NCI-H2029 (cell line): ENCODE measurements at regions not wholly inside any gene's neighbourhood (a gene's known extent, or its start where the extent isn't known, plus 50 kb on each side); places are given as distances from the start of the nearest gene placed in this dataset.

Experiments used
- DNase-seq: peaks from one replicate; lab custom pipeline; 2025; lab: John Stamatoyannopoulos, UW

DNA sequence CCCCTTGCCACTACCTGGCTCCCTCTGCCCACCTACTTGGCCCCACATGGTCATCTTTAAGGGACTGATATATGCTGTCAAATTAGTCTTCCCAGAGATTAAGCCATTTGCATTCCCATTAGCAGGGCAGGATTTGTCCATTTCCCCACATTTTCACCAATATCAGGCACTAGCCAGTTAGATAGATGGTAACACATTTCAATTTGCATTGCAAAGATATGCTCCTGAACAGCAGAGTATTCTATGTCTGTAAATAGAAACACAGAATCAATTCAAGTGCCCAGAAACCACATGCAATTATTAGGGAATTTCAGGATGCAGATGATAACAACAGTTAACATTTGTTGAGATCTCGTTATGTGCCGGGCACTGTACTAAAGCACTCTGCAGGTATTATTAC is 92.6 kb upstream of the IL12B start:
- DNase-seq, result no peak

DNA sequence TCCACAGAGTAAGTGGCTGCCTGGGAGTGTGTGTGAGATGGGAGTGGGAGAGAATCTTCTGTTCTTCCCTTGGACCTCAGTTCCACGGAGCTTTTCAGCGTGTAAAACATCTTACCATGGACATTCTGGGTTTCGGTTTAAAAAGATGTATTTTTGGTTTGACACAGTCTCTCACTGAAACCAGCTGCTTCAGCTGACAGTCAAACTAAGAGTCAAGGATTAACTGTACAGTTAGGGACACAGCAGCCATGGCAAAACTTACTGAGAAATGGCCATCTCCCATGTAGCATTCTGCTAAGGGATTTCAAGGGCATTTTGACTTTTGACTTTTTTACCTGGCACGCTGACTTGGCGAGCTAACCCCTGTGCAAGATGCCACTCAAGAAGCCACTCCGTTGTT is 93.8 kb upstream of the IL12B start:
- DNase-seq, result no peak

GRCh38 chr5:159426694-159427093 is 96.4 kb upstream of the IL12B start:
- no peak for DNase-seq

DNA sequence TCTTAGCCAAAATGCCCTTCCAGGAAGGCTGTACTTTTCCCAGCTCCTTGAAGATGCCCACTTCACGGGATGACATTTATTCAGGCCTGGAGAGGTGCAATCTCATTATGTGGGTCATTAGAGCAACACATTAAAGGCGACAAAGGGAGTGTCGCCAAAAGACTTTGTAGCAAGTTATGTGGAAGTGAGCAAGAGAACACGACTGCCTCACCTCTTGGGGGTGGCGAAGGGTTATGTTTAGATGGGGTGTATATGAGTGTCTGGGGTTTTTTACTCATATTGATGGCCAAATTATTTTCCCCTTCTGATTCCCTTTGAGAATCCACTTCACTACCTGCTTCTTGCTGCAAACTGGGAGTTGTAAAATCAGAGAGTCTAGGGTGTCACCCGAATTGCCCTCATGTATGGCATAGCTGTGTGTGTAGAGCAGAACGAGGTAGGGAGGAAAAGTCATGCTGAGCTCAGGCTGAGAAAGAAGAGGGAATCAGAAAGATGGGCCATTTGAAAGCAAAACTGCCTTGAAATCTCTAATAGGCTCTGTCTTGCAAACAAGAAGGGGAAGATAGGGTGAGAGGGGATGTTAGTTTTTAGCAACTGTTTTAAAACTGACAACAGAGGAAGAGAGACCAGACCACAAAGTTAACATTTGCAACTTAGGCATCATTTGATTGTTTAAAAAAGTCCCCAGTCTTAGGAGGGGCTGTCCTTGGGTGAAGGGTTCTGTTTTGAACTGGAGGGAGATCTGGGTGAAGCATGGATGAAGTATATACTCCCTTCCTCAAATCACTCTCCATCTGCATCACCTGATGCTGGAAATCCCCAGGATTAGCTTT is 97.1 kb upstream of the IL12B start:
- no peak for DNase-seq

DNA sequence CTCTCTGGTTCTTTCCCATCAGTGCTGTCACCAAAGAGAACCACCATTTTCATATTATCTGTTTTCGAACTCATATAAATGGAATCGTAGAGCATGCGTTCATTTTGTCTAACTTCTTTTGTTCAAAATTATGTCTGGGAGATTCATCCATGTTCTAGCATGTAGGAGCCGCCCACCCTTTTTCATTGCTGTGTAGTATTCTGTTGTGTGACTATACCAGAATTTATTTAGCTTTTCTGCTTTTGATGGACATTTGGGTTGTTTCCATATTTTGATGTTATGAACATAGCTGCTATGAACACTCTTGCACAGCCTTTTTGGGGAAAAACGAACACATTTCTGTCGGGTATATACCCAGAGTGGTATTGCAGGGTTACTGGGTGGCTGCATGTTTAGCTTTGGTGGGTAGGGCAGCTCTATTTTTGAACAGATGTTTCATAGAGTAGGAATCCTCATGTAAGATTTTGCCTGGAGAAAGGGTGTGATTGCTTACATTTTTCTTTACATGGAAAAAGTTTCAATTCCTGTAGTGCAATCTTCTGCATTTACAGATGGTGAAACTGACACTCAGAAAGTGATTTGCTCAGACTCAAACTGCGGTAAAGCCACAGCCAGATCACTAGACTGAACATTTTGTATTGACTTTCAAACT is 100.2 kb upstream of the IL12B start:
- no peak for DNase-seq

- no peak for DNase-seq
These were observed 105.6 kb upstream of the IL12B start for GRCh38 chr5:159435855-159436254.

GRCh38 chr5:159438092-159438491 is 107.8 kb upstream of the IL12B start:
- DNase-seq, result no peak

DNA sequence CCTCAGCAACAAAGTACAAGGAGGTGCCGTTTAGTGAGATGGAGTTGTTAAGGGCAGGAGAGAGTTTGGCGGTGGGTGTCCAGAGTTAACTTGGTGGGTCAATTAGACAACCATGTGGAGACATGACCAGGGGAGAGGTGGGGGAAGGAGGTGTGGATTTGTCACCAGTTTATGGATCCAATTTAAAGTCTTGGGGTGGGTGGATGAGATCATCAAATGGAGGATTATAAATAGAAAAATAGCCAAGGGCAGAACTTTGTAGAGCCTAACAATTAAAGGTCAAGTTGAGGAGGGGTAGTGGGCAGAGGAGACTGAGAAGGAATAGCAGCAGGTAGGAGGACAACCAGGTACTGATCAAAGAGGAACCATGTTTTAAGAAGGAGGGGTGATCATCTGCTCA is 108.7 kb upstream of the IL12B start:
- DNase-seq, result no peak

- DNase-seq, result no peak
These were observed 109.9 kb upstream of the IL12B start for GRCh38 chr5:159440235-159440634.

DNA sequence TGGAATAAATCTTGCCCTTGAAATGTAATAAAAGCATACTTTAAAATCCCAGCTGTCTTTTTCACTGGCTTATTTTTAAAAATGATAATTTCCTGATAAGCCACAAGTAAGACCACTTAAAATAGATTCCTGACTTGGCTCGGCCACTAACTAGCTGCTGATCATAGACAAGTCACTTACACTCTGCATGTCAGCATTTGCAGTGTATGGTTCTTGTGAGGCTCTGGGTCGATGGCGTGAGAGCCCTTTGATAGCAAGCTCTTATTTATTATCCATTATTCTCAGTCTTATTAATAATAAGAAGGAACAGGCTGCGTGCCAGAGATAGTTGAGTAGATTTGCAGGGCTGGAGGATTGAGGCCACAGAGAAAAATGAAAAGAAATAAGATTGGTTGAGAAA is 110.7 kb upstream of the IL12B start:
- DNase-seq, result no peak

DNA sequence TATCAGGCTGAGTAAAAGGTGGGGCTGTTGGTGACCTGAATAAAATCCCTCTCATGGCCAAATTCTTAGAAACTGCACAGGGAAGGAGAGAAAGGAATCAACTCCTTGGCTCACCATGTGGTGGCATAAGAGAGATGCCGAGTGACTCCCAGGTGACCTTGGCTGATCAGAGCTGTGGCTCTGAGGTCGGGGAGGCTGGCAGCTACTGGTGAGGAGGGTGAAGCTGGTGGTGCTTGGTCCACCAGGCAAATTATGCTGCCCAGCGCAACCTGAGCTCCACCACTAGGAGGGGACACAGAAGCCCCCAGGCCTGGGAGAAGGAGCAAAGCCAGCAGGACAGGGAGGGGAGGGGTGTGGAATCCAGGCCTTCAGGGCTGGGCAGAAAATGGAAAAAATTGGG is 111.2 kb upstream of the IL12B start:
- no peak for DNase-seq

GRCh38 chr5:159442206-159442850 is 112.0 kb upstream of the IL12B start:
- DNase-seq, result no peak

- DNase-seq, result no peak
These were observed 114.3 kb upstream of the IL12B start for GRCh38 chr5:159444441-159445082.

- no peak for DNase-seq
These were observed 116.8 kb upstream of the IL12B start for GRCh38 chr5:159447116-159447515.

GRCh38 chr5:159448841-159449407 is 118.6 kb upstream of the IL12B start:
- no peak for DNase-seq

GRCh38 chr5:159449925-159450324 is 119.6 kb upstream of the IL12B start:
- DNase-seq, result no peak

DNA sequence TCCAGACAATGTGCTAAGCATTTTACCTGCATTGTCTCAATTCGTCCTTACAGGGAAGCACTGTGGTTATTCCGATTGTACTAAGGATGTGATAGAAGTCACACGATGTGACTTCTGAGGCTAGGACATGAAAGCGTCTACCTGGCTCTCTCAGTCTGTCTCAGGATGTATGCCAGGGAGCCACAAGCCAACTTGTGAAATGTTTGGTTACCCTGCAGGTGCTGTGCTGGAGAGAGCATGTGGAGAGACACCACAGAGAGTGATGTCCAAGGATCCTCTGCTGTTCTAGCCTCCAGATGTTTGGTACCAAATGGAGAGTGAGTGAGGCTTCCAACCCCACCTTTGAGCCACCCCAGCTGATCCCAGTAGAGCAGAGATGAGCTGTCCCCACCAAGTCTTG is 120.1 kb upstream of the IL12B start:
- DNase-seq, result no peak

DNA sequence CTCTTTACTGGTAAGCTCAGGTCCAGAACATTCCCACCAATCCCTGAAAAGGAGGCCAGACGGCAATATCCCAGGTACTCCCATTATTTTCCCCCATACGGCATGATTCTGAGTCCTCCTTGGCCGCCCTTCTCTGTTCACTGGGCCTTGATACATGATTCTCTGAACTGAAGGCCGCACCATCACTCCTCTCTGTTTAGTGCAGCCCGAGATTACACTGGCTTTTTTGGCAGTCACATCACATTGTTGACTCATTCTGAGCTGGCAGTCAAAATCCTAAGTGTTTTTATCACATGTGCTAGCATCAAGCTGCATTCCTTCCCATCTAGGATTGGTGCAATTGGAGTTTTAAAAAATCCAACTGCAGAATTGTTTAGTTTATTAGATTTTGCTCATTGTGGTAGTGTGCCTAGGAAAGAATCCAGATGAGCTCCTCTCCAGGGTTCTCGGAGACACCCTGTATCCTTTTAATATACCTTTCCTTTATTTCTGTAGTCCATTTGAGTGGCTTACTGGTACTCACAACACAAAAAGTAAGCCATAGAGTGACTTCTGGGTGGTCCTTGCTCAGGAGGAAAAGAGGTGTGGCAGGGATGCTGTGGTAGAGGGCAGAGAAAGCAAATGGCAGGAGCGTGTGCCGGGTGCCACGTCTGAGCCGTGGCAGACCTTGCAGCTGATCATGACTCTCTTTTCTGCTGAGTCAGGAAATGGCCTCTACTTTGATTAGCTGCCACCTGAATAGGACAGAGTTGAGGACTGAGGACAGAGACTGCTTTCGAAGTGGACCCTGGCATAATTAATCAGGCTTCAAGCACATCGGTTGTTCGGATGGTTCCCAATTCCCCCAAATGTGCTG is 121.1 kb upstream of the IL12B start:
- no peak for DNase-seq

DNA sequence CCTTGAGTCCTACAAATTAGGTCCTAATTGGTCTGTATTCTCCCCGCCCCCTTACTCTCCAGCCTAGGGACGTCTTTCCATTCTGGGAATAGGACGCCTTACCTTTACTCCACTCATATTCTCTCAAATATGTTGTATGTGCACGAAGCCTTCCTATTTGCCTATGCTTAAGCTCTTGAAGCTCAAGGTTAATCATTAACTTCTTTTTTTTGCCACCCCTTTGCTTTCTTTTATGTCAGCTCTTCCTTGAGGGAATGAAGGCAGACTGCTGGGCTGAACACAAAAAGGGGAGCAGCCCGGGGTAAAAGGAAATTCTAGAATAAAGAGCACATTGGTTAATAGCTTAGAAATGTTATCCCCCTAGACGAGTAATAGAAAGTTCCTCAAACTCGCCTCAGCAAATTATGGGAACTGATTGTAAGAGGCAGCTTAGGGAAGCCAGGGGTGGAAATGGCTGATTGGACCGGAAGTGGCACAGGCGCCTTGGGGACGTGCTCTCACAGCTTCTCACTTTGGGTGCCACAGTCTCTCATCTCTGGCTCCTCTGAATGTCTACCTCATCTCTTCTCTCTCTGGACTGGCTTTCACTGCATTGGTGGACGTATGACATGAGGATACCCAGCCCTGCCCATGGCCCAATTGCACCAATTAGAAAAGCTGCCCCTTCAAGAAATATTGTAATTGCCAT is 122.3 kb upstream of the IL12B start:
- no peak for DNase-seq

DNA sequence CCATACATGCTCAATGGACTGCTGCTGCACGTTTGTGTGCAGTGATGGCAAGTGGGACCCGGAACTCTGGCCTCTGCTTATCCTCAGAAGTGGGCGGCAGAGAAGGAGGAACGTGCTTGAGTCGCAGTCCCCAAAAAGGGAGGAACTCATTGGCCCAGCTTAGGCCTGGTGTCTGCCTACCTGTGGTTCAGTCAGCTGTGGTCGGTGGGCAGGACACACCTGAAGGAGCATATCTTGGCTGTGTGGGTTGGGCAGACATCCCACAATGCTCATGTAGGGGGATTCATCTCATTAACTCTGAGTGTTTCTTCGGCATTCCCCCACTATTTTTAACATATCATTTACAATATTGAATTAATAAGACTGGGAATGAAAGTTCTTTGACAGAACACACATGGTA is 122.9 kb upstream of the IL12B start:
- DNase-seq, result no peak

GRCh38 chr5:159456261-159456660 is 126.0 kb upstream of the IL12B start:
- DNase-seq, result no peak
